IMR-90 (cell line): ENCODE measurements at regions not wholly inside any gene's neighbourhood (a gene's known extent, or its start where the extent isn't known, plus 50 kb on each side); places are given as distances from the start of the nearest gene placed in this dataset.

Experiments
- ATAC-seq: fragments of 200-7000 bp; cut with Tn5 transposase; 2 replicates; pipeline ENCODE4 v1.9.1; 2020; ENCODE audit warnings: low read depth, mild to moderate bottlenecking, moderate library complexity
- BruUV-seq: library from RNA; stranded (reverse); fragments of 400-500 nt; replicated peaks from 2 replicates; lab custom pipeline; 2021; lab: Mats Ljungman, UMichigan
- CTCF ChIA-PET: fragments of 300-600 bp; formaldehyde crosslinking; extraction: SDS; loops from one replicate; lab custom pipeline; 2021; ENCODE audit warnings: antibody characterized with exemption; lab: Yijun Ruan, JAX
- POLR2A ChIA-PET: fragments of 300-600 bp; sonication (Branson Sonifier 250); formaldehyde crosslinking; loops from one replicate; lab custom pipeline; 2022; ENCODE audit warnings: antibody characterized with exemption; ENCODE audit not compliant: unreplicated experiment; lab: Charles Lee
- DNase-seq: peaks from one replicate; pipeline ENCODE4 v3.0.0; 2013
- H2AFZ ChIP-seq: replicated peaks from 2 replicates; pipeline ENCODE3; 2013; ENCODE audit warnings: low read length, mild to moderate bottlenecking; ENCODE audit not compliant: poor library complexity
- H2AK5ac ChIP-seq: 2 replicates; pipeline ENCODE4 v1.6.1; 2013; ENCODE audit warnings: low read depth, low read length, inconsistent platforms
- H2AK9ac ChIP-seq: replicated peaks from 2 replicates; pipeline ENCODE3; 2013; ENCODE audit warnings: mild to moderate bottlenecking, low read depth, low read length, moderate library complexity; ENCODE audit not compliant: poor library complexity
- H2BK120ac ChIP-seq: 2 replicates; pipeline ENCODE4 v1.6.1; 2013; ENCODE audit warnings: low read depth, low read length, inconsistent platforms
- H2BK15ac ChIP-seq: 3 replicates; pipeline ENCODE4 v1.6.1; 2013; ENCODE audit warnings: low read depth, low read length, inconsistent platforms
- H2BK20ac ChIP-seq: 2 replicates; pipeline ENCODE4 v1.6.1; 2013; ENCODE audit warnings: low read depth, mild to moderate bottlenecking, inconsistent platforms, low read length, moderate library complexity
- H2BK5ac ChIP-seq: 2 replicates; pipeline ENCODE4 v1.6.1; 2013; ENCODE audit warnings: mild to moderate bottlenecking, low read depth, low read length, inconsistent platforms; ENCODE audit not compliant: poor library complexity, severe bottlenecking
- H3K14ac ChIP-seq: replicated peaks from 2 replicates; pipeline ENCODE4 v1.6.1; 2013; ENCODE audit warnings: low read depth, low read length, inconsistent platforms
- H3K18ac ChIP-seq: 2 replicates; pipeline ENCODE4 v1.6.1; 2013; ENCODE audit warnings: low read depth, low read length, control low read depth
- H3K23ac ChIP-seq: 2 replicates; pipeline ENCODE4 v1.6.1; 2013; ENCODE audit warnings: low read depth, low read length, inconsistent platforms
- H3K27ac ChIP-seq: 2 replicates; pipeline ENCODE4 v1.5.1; 2013; ENCODE audit warnings: mild to moderate bottlenecking, control low read depth, low read length; ENCODE audit not compliant: insufficient read depth
- H3K27me3 ChIP-seq: 2 replicates; pipeline ENCODE4 v1.6.1; 2013; ENCODE audit warnings: low read length; ENCODE audit not compliant: control insufficient read depth, insufficient read depth
- H3K36me3 ChIP-seq: 2 replicates; pipeline ENCODE4 v1.6.1; 2013; ENCODE audit warnings: low read length, mixed read lengths; ENCODE audit not compliant: control insufficient read depth, insufficient read depth
- H3K4ac ChIP-seq: 2 replicates; pipeline ENCODE4 v1.6.1; 2013; ENCODE audit warnings: low read depth, low read length, inconsistent platforms
- H3K4me1 ChIP-seq: 2 replicates; pipeline ENCODE4 v1.6.1; 2013; ENCODE audit warnings: low read length, mixed read lengths; ENCODE audit not compliant: control insufficient read depth, insufficient read depth
- H3K4me2 ChIP-seq: 2 replicates; pipeline ENCODE4 v1.6.1; 2013; ENCODE audit warnings: low read depth, mild to moderate bottlenecking, control low read depth, low read length, moderate library complexity
- H3K4me3 ChIP-seq: 2 replicates; pipeline ENCODE4 v1.5.1; 2013; ENCODE audit warnings: low read depth, mild to moderate bottlenecking, control low read depth, low read length, moderate library complexity; ENCODE audit not compliant: insufficient read depth
- H3K56ac ChIP-seq: 2 replicates; pipeline ENCODE4 v1.6.1; 2013; ENCODE audit warnings: low read length, inconsistent platforms; ENCODE audit not compliant: insufficient read depth; ENCODE audit errors: extremely low read depth
- H3K79me1 ChIP-seq, 2 experiments: 2 replicates each; pipeline ENCODE4 v1.6.1; 2013; ENCODE audit warnings: low read length in 2 of 2, inconsistent platforms in 1 of 2, low read depth in 1 of 2
- H3K9ac ChIP-seq: 2 replicates; pipeline ENCODE4 v1.6.1; 2013; ENCODE audit warnings: low read depth, low read length, control low read depth
- H3K9me1 ChIP-seq: 2 replicates; pipeline ENCODE4 v1.6.1; 2013; ENCODE audit warnings: low read length, inconsistent platforms; ENCODE audit not compliant: insufficient read depth
- H3K9me3 ChIP-seq: 2 replicates; pipeline ENCODE4 v1.6.1; 2013; ENCODE audit warnings: low read length; ENCODE audit not compliant: control insufficient read depth, insufficient read depth
- H4K20me1 ChIP-seq: 2 replicates; pipeline ENCODE4 v1.6.1; 2013; ENCODE audit warnings: low read length, inconsistent platforms; ENCODE audit not compliant: insufficient read depth
- H4K5ac ChIP-seq: 2 replicates; pipeline ENCODE4 v1.6.1; 2013; ENCODE audit warnings: mild to moderate bottlenecking, low read depth, low read length, control low read depth
- H4K8ac ChIP-seq, 2 experiments: 2 replicates each; pipeline ENCODE4 v1.6.1; 2013; ENCODE audit warnings: low read depth in 2 of 2, low read length in 2 of 2, control low read depth in 1 of 2, inconsistent platforms in 1 of 2
- H4K91ac ChIP-seq: 2 replicates; pipeline ENCODE4 v1.6.1; 2013; ENCODE audit warnings: low read depth, low read length, inconsistent platforms; ENCODE audit not compliant: insufficient read depth
- CEBPB ChIP-seq: IDR thresholded peaks from 2 replicates; pipeline ENCODE4 v1.6.1; 2012; ENCODE audit warnings: low read depth, low read length, improper control_type of control experiment
- CHD1 ChIP-seq: IDR thresholded peaks from 2 replicates; pipeline ENCODE4 v1.6.1; 2012; ENCODE audit warnings: low read depth, low read length, improper control_type of control experiment
- CTCF ChIP-seq: conservative IDR thresholded peaks from 2 replicates; pipeline ENCODE4 v1.5.1; 2012; ENCODE audit warnings: mild to moderate bottlenecking, low read depth, low read length, improper control_type of control experiment
- ELK1 ChIP-seq: fragments of 150-350 bp; IDR thresholded peaks from 2 replicates; pipeline ENCODE4 v1.6.1; 2016; ENCODE audit warnings: low read depth, mild to moderate bottlenecking, low read length, moderate library complexity, borderline replicate concordance
- MAZ ChIP-seq: IDR thresholded peaks from 2 replicates; pipeline ENCODE4 v1.6.1; 2012; ENCODE audit warnings: low read depth, mild to moderate bottlenecking, low read length, improper control_type of control experiment, moderate library complexity, borderline replicate concordance
- MXI1 ChIP-seq: IDR thresholded peaks from 2 replicates; pipeline ENCODE4 v1.6.1; 2012; ENCODE audit warnings: low read depth, mild to moderate bottlenecking, low read length, moderate library complexity, borderline replicate concordance
- NFE2L2 ChIP-seq: fragments of 150-350 bp; IDR thresholded peaks from 2 replicates; pipeline ENCODE4 v1.6.1; 2016; ENCODE audit warnings: low read depth, mild to moderate bottlenecking, low read length
- dilution Hi-C: fragments of 300-500 bp; cut with HindIII; formaldehyde crosslinking; loops from one replicate; pipeline ENCODE4 v1.14.3; 2018; ENCODE audit warnings: low sequenced_read_pairs; ENCODE audit not compliant: unreplicated experiment
- in situ Hi-C: fragments of 300-500 bp; cut with MboI; formaldehyde crosslinking; loops from 3 replicates; pipeline ENCODE4 v1.14.3; 2019; ENCODE audit warnings: low sequenced_read_pairs, inconsistent platforms, mixed read lengths
- intact Hi-C: fragments of 100-400 bp; cut with micrococcal nuclease; formaldehyde crosslinking; loops from 2 replicates; pipeline ENCODE4 v1.10.0; 2022

GRCh38 chr2:146458585-146458984, 1386.2 kb upstream of the ACVR2A start:
- no peak overlapping the region for H3K56ac ChIP-seq
- H2AK5ac ChIP-seq, result no peak overlapping the region
- H3K4ac ChIP-seq, result no peak overlapping the region
- H2BK120ac ChIP-seq, result no peak overlapping the region
- no peak for ATAC-seq
- H4K8ac ChIP-seq, result no peak overlapping the region
- no peak overlapping the region for H3K14ac ChIP-seq
- in situ Hi-C loops (no loop called here), intact Hi-C loops (no loop called here), dilution Hi-C loops (no loop called here)
- H3K9me1 ChIP-seq, result no peaks in the 10 kb centered on the region
- H2BK15ac ChIP-seq, result no peak overlapping the region
- no peak overlapping the region for H3K27ac ChIP-seq
- no peak overlapping the region for H3K4me2 ChIP-seq
- no peak overlapping the region for H2AFZ ChIP-seq
- ChIA-PET POLR2A (no interaction called here), CTCF (no interaction called here)
- H4K20me1 ChIP-seq, result no peaks in the 10 kb centered on the region
- H4K91ac ChIP-seq, result no peak overlapping the region
- DNase-seq, result no peak
- no peak overlapping the region for H3K18ac ChIP-seq
- no peaks in the 10 kb centered on the region for H3K27me3 ChIP-seq
- no peak overlapping the region for H3K23ac ChIP-seq
- no peaks in the 10 kb centered on the region for H3K4me1 ChIP-seq
- H3K36me3 ChIP-seq, result no peaks in the 10 kb centered on the region
- H3K4me3 ChIP-seq, result no peak overlapping the region
- no peaks in the 10 kb centered on the region for H3K9me3 ChIP-seq
- no peak overlapping the region for H2BK20ac ChIP-seq
- TF ChIP-seq MXI1 (no peak), ELK1 (no peak), CEBPB (no peak), NFE2L2 (no peak), CTCF (no peak), MAZ (no peak), CHD1 (no peak)
- no peak overlapping the region for H3K9ac ChIP-seq
- no peak overlapping the region for H4K5ac ChIP-seq
- no peaks in the 10 kb centered on the region for H3K79me1 ChIP-seq
- no TSS peak for BruUV-seq
- H2BK5ac ChIP-seq, result no peak overlapping the region
- no peak overlapping the region for H2AK9ac ChIP-seq
